Astrocyte of the hippocampus (primary cell): ENCODE measurements at regions not wholly inside any gene's neighbourhood (a gene's known extent, or its start where the extent isn't known, plus 50 kb on each side); places are given as distances from the start of the nearest gene placed in this dataset.
A peak's percentile ranks its signal among the peaks of the same experiment; 100 is the strongest.
"Not testable (repeated sequence)": the region's sequence is repeated elsewhere in the genome, so short reads cannot be mapped to it uniquely, and the experiment has no call there.

Experiments
- DNase-seq: peaks from one replicate; pipeline ENCODE4 v3.0.0; 2011; ENCODE audit warnings: low read depth, low spot score

- no peak for DNase-seq
These were observed 122.8 kb upstream of the NOCT start for GRCh38 chr4:138892483-138893407.

DNA sequence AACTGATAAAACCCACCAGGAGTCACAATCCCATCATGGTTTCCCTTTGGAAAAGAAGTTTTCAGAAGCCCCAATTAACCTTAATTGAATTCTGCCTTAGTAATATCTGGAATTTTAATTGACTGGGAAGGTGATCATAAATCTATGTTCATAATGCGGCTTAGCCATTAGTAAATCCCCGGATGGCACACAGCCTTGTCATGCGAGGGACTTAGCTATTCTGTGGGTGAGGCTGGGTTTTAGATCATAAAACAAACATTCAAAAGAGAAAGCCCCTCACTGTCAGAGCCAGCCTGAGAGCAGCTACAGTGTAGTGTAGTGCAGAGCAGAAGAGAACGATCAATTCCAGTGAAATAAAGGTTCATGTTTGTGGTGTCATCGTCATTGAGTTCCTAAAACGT, 124.0 kb upstream of the NOCT start:
- DNase-seq: peak; percentile 45

GRCh38 chr4:138890891-138891570, 124.5 kb upstream of the NOCT start:
- DNase-seq: no peak

DNA sequence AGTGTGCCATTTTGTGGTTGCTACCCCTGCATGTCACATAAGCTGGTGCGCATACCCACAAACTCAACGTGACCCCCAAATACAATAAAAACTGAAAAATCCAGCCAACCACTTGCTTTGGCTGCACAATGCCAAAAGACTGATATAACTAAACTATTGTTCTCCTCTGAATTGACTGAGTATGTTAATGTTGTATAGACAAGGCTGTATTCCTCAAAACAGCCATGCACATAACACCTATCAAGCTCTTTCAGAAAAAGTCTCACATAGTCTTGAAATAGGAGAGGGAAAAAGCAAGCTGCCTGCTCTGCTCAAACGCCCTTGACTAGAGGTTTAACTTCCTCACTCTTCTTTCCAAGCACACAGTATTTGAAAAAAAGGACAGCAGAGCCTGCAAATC, 126.4 kb upstream of the NOCT start:
- DNase-seq: no peak

- no peak for DNase-seq
These were observed 127.8 kb upstream of the NOCT start for GRCh38 chr4:138887741-138888140.

DNA sequence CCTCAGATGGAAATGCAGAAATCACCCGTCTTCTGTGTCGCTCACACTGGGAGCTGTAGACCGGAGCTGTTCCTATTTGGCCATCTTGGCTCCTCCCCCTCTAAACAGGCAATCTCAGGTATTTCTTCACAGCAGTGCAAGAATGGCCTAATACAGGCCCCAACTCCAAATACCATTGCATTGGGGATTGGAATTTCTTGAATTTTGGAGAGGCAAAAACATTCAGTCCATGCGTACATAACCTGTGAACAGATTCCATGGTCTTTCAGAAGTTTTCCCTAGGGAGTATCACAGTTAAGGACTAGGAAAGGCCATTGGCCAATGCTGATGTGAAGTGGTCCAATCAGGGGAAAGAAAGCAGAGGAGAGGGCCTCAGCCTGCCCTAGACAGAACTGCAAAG, 128.2 kb upstream of the NOCT start:
- DNase-seq: no peak

DNA sequence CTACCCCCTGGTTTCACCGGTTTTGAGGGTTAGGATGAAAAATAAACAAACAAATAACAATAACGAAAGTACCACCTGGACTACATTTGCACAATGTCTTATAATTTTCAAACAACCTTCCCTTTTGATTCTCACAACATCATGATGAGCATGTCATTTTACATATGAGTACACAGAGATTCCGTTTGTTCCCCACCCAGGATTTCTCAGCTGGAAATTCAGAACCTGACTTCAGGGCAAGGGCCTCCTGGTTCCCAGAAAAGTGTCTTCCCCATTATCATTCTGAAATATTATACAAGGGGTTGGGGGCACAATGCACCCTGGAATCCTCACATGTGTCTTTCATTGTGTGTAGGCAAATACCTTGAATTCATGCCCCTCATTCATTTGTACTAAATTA, 135.8 kb upstream of the NOCT start:
- DNase-seq: no peak

DNA sequence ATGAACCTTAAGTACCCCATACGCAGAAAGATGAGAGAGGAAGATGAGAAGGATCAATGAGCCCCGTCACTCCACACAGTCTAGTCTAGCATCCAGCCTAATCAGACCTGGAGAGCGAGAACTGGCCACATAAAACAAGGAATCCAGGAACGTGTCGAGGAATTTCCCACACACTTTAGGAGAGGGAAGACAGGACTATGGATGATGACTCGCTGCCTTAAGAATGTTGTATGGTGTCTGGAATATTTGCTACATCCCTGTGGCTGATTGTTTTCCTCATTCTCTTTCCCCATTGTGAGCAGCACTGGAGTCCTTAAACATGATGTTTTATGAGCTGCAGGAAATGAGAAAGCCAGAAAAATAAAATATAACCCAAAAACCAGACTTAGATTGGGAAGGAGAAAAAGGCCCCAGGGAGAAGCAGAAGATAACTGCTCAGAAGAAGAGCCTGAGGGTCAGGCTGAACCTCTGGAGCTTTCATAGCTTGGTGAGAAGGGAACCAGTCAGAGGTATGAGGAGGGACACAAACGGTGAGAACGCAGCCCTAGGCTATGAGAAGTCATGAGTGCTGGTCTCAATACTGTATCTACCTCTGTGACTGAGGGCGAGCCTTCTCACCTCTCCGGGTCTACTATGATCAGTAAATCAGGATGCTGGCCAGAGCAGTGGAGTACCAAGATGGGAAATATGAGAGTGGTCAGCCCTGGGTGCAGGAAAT, 139.5 kb upstream of the NOCT start:
- peak; percentile 91 for DNase-seq

- no peak for DNase-seq
These were observed 144.1 kb upstream of the NOCT start for GRCh38 chr4:138871555-138871875.

GRCh38 chr4:138870737-138871554, 144.6 kb upstream of the NOCT start:
- DNase-seq: peak; percentile 86

DNA sequence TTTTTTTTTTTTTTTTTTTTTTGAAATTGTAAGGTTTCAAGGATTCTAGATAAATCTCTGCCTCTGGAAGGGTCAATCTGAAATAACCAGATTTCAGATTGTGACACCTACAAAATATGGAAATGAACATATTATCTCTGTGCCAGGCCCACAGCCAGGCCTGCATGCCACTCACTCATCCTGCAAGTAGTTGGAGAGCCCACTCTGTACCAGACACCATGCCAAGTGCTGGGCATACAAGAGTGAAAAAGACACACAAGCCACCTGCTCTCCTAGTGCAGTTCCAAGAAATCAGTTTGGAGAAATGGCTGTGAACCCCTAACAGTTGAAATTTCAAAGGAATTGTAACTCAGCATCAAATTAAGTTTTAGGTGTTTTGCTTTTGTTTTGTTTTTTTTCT, 145.9 kb upstream of the NOCT start:
- no peak for DNase-seq

DNA sequence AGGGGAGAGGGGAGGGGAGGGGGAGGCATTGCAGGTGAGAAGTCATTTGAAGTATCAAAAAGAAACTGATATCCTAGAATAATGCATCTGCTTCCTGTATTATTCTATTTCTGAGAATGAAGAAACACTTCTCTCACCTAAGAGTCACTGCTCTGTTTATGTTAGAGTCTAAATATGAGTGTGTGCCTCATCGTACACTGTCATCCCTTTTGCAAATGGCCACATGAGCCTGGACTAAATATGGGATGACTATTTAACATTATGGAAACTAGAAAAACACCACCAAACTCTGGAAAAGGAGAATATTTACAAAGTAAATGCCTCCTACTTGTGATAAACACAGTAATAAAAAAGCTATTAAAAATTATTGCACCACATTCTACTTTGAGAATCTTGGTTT, 146.4 kb upstream of the NOCT start:
- DNase-seq: no peak

GRCh38 chr4:138868562-138868961, 147.0 kb upstream of the NOCT start:
- DNase-seq: no peak

GRCh38 chr4:138867404-138867803, 148.2 kb upstream of the NOCT start:
- no peak for DNase-seq

DNA sequence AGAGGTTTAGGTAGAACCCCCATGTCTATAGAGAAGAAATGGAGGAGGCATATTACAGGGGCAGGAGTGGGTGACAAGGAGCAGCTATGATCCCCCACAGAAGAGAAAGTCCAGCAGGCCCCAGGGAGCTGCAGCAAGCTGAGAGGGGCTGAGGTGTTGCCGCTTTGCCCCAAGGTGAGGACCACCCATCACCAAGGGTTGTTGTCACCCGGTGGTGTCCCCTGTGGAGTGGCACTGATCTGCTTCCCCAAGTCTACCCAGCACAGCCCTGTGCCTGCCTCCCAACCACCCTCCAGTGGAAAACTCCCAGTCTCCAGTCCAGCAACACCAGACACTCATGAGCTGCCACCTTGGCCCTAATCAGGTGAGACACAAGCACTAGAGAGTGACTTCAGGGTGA, 149.3 kb upstream of the NOCT start:
- DNase-seq: no peak

DNA sequence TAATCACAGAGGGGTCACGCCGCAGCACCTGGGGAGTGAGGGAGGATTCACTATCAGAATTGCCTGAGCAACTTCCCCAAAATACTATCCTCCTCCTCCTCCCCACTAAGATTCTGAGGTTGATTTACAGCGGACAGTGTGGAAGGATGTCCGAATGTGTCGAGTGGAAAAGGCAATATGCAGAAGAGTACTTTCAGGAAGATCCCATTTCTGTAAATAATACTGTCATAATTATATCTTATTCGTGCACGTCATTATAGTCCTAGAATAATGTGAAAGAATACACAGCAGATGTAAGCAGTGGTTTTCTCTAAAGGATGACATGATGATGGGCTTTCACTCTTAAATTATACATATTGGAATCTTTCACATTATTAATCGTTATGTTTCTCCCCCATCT, 149.8 kb upstream of the NOCT start:
- no peak for DNase-seq

GRCh38 chr4:138864961-138865720, 150.4 kb upstream of the NOCT start:
- DNase-seq: peak; percentile 63

DNA sequence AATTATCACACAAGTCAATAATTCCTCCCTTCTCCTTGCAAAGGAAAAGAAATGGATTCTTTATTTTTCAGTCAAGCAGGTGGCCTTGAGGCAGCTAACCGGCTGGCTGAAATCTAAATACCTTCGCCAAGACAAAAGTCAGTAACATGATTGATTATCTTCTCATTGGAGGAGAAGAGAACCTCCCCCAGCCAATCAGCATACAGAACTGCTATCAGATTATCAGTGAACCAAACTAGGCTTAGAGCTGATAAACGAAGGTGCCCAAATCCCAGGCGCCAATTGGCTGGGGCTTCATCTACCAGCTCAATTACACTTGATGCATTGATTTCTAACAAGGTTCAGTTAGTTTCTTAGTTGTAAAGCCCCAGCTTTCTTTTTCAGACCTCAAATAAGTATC, 152.4 kb upstream of the NOCT start:
- DNase-seq: no peak

DNA sequence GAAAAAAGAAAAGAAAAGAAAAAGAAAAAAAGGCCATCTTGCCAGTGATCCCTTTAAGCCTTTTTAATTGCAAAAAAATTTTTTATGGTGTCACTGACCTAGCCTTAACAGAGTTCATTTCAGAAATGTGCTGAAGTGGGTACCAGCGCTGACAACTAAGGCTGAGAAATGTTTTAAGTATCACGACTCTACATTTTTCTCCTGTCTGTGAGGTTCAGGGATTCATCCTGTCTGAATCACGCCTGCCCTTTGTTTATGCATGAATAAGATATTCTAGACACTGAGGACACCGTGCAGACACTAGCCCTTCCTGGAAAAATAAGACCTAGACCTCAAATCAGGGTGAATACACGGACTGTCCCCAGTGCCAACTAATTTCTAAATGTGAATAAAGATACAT, 154.4 kb upstream of the NOCT start:
- DNase-seq: peak; percentile 40

DNA sequence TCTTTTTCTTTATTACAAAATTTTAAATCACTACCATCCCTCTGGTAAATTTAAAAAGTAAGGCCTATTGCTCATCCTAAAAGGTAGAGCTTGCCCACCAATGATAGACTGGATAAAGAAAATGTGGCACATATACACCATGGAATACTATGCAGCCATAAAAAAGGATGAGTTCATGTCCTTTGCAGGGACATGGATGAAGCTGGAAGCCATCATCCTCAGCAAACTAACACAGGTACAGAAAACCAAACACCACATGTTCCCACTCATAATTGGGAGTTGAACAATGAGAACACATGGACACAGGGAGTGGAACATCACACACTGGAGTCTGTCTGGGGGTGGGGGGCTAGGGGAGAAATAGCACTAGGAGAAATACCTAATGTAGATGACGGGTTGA, 155.2 kb upstream of the NOCT start:
- not testable (repeated sequence) for DNase-seq

GRCh38 chr4:138859254-138859653, 156.3 kb upstream of the NOCT start:
- no peak for DNase-seq
